ENCODE measurements at regions not wholly inside any gene's neighbourhood (a gene's known extent, or its start where the extent isn't known, plus 50 kb on each side); places are given as distances from the start of the nearest gene placed in this dataset.

GRCh38 chr4:114547340-114548134, 51.1 kb upstream of the UGT8 start:
- FAIRE-seq, result no peak
- TF ChIP-seq POLR2AphosphoS5 (IDR thresholded peaks at IDR 0.05; ENCODE audit: low read depth, low read length), result no peak
- no peak for TF ChIP-seq ATF2 (IDR thresholded peaks at IDR 0.05; ENCODE audit: low read length)
- no peak for TF ChIP-seq RBBP5 (IDR thresholded peaks at IDR 0.05; ENCODE audit: borderline replicate concordance, low read depth, low read length)
- TF ChIP-seq CHD1 (IDR thresholded peaks at IDR 0.05; ENCODE audit: low read depth, low read length), result no peak
- TF ChIP-seq MAFK (IDR thresholded peaks at IDR 0.05; ENCODE audit: low read depth, low read length), result no peak
- no peak for TF ChIP-seq CBX8 (IDR thresholded peaks at IDR 0.05; ENCODE audit: borderline replicate concordance, low read depth, low read length)
- no peak for TF ChIP-seq SIX5 (IDR thresholded peaks at IDR 0.05; ENCODE audit: low read depth, low read length)
- no peak for TF ChIP-seq RNF2 (IDR thresholded peaks at IDR 0.05; ENCODE audit: borderline replicate concordance, low read depth, low read length, missing control alignments, poor library complexity, severe bottlenecking)
- TF ChIP-seq EP300 (IDR thresholded peaks at IDR 0.05; ENCODE audit: borderline replicate concordance in 1 of 2, low read depth in 2 of 2, low read length in 2 of 2), result no peak
- no peak for TF ChIP-seq ASH2L (IDR thresholded peaks at IDR 0.05; ENCODE audit: low read length)
- TF ChIP-seq NRF1 (IDR thresholded peaks at IDR 0.05; ENCODE audit: low read depth, low read length), result no peak

More at GRCh38 chr4:114547340-114548134, 51.1 kb upstream of the UGT8 start:
- Histone ChIP-seq H3K9me3 (ENCODE audit: insufficient read depth in 2 of 2, low read depth in 1 of 2, low read length in 1 of 2) (peaks cover 9 to 21% of the 10 kb centered on the region in 2 experiments; a peak in 3 of 4 replicates), H3K14ac (ENCODE audit: insufficient read length) (no peak overlapping the region), H2BK120ac (replicated peaks; ENCODE audit: low read depth, low read length) (no peak overlapping the region), H3K23me2 (ENCODE audit: low read depth, low read length) (no peaks in the 10 kb centered on the region), H3K4me2 (ENCODE audit: insufficient read depth in 1 of 2, low read depth in 2 of 2, low read length in 2 of 2) (no peak overlapping the region), H2BK12ac (ENCODE audit: low read depth, low read length) (no peak overlapping the region), H3K56ac (replicated peaks; ENCODE audit: insufficient read length, low read depth, low read length) (no peak overlapping the region), H4K5ac (ENCODE audit: insufficient read length, low read depth, low read length) (no peak overlapping the region), H2BK20ac (ENCODE audit: low read length) (no peak overlapping the region), H2AFZ (ENCODE audit: low read length) (no peak overlapping the region), H3K23ac (ENCODE audit: insufficient read length) (no peak overlapping the region), H4K20me1 (replicated peaks in 1 of 2; ENCODE audit: control insufficient read depth in 1 of 2, insufficient read depth in 2 of 2, low read length in 2 of 2) (no peaks in the 10 kb centered on the region), H2AK5ac (ENCODE audit: low read depth, low read length) (no peak overlapping the region), H3K4me3 (ENCODE audit: extremely low read depth in 1 of 4, insufficient read depth in 2 of 4, low read depth in 3 of 4, low read length in 4 of 4) (no peak overlapping the region), H3K4me1 (replicated peaks in 1 of 4; ENCODE audit: control insufficient read depth in 3 of 4, insufficient read depth in 4 of 4, low read length in 3 of 4) (no peaks in the 10 kb centered on the region), H3K9ac (replicated peaks in 1 of 4; ENCODE audit: extremely low read depth in 1 of 4, low read depth in 3 of 4, low read length in 3 of 4) (no peak overlapping the region), H2BK15ac (ENCODE audit: low read length) (no peak overlapping the region), H4K91ac (replicated peaks; ENCODE audit: insufficient read length, low read length) (no peak overlapping the region), H3K36me3 (ENCODE audit: control insufficient read depth in 2 of 4, insufficient read depth in 4 of 4, low read length in 3 of 4) (no peaks in the 10 kb centered on the region; a peak in 1 of 8 replicates), H3K4ac (replicated peaks; ENCODE audit: insufficient read length, low read depth, low read length) (no peak overlapping the region), H4K8ac (ENCODE audit: extremely low read depth, insufficient read depth, low read length) (no peak overlapping the region), H2BK5ac (ENCODE audit: low read depth, low read length) (no peak overlapping the region), H3K79me2 (ENCODE audit: control insufficient read depth in 1 of 2, insufficient read depth in 2 of 2, low read length in 2 of 2) (no peaks in the 10 kb centered on the region), H3K18ac (ENCODE audit: extremely low read depth, low read length) (no peak overlapping the region), H3K27me3 (replicated peaks in 1 of 4; ENCODE audit: control insufficient read depth in 3 of 4, extremely low read depth in 1 of 4, insufficient read depth in 3 of 4, low read length in 3 of 4) (no peaks in the 10 kb centered on the region), H3K27ac (ENCODE audit: low read depth, low read length) (no peak overlapping the region), H3K79me1 (ENCODE audit: low read depth, low read length) (no peaks in the 10 kb centered on the region)
- CTCF ChIA-PET (ENCODE audit: partially characterized antibody), result interaction anchor here (0.6 to 1.9 kb wide), 3 partner anchors 30 to 119 kb away, joined by 3 to 4 read pairs (median 3); no protein-coding TSS in a partner anchor
- POLR2A ChIA-PET (ENCODE audit: partially characterized antibody), result no interaction called here
- no peak for DNase-seq (ENCODE audit: low read depth in 1 of 2, low spot score in 2 of 2)
- 77% methylated on average over 2 of the region's 2 CpGs; no CpG with 5 or more reads in 1 of the 2 experiments for WGBS, 2 experiments (ENCODE audit: extremely low coverage in 1 of 2, insufficient coverage in 1 of 2, insufficient read length in 1 of 2, insufficient replicate concordance in 2 of 2, low coverage in 1 of 2, low lambda C conversion rate in 2 of 2, missing lambda C conversion rate in 1 of 2)

Data from H1 (cell line).